Neural crest cell (in vitro differentiated cells): ENCODE measurements at regions not wholly inside any gene's neighbourhood (a gene's known extent, or its start where the extent isn't known, plus 50 kb on each side); places are given as distances from the start of the nearest gene placed in this dataset.
"Not testable (repeated sequence)": the region's sequence is repeated elsewhere in the genome, so short reads cannot be mapped to it uniquely, and the experiment has no call there.

Source experiments
- DNase-seq: peaks from one replicate; pipeline ENCODE4 v3.0.0; 2021; ENCODE audit warnings: low read depth, mixed read lengths, low spot score
- H3K27ac Mint-ChIP-seq: one replicate; pipeline ENCODE4 v1.8.0; 2021; ENCODE audit warnings: mild to moderate bottlenecking, mixed read lengths; ENCODE audit not compliant: unreplicated experiment
- H3K27me3 Mint-ChIP-seq: 2 replicates; pipeline ENCODE4 v1.8.0; 2021; ENCODE audit warnings: low read depth, mild to moderate bottlenecking, mixed read lengths
- H3K36me3 Mint-ChIP-seq: 2 replicates; pipeline ENCODE4 v1.8.0; 2021; ENCODE audit warnings: low read depth, mild to moderate bottlenecking, mixed read lengths
- H3K4me1 Mint-ChIP-seq: 2 replicates; pipeline ENCODE4 v1.8.0; 2021; ENCODE audit warnings: mixed read lengths
- H3K4me3 Mint-ChIP-seq: one replicate; pipeline ENCODE4 v1.8.0; 2021; ENCODE audit warnings: mild to moderate bottlenecking, mixed read lengths
- H3K9me3 Mint-ChIP-seq: 2 replicates; pipeline ENCODE4 v1.8.0; 2021; ENCODE audit warnings: mixed read lengths
- CTCF ChIP-seq: fragments of 200-600 bp; sonication (generic); conservative IDR thresholded peaks from 2 replicates; pipeline ENCODE4 v1.5.0; 2021; ENCODE audit warnings: antibody characterized with exemption, mild to moderate bottlenecking

GRCh38 chr1:196027127-196027526 lies 581.1 kb downstream of the KCNT2 start:
- no peaks in the 10 kb centered on the region for H3K9me3 Mint-ChIP-seq
- H3K4me1 Mint-ChIP-seq = peaks cover 7% of the 10 kb centered on the region
- no peak for DNase-seq
- H3K27me3 Mint-ChIP-seq = no peaks in the 10 kb centered on the region
- no peak overlapping the region for H3K27ac Mint-ChIP-seq
- H3K4me3 Mint-ChIP-seq = no peak overlapping the region
- no peaks in the 10 kb centered on the region for H3K36me3 Mint-ChIP-seq
- TF ChIP-seq CTCF = no peak

GRCh38 chr1:196021174-196021573 lies 587.1 kb downstream of the KCNT2 start:
- not testable (repeated sequence) for H3K27ac Mint-ChIP-seq, H3K9me3 Mint-ChIP-seq, H3K4me3 Mint-ChIP-seq, H3K36me3 Mint-ChIP-seq, H3K27me3 Mint-ChIP-seq, DNase-seq, H3K4me1 Mint-ChIP-seq

- Mint-ChIP-seq H3K9me3 (no peaks in the 10 kb centered on the region), H3K4me3 (no peak overlapping the region), H3K36me3 (no peaks in the 10 kb centered on the region), H3K27me3 (no peaks in the 10 kb centered on the region), H3K4me1 (no peaks in the 10 kb centered on the region), H3K27ac (no peak overlapping the region)
- no peak for TF ChIP-seq CTCF
- no peak for DNase-seq
These were observed 598.9 kb downstream of the KCNT2 start for GRCh38 chr1:196009362-196009761.

GRCh38 chr1:196007763-196008162 lies 600.5 kb downstream of the KCNT2 start:
- no peaks in the 10 kb centered on the region for H3K9me3 Mint-ChIP-seq
- H3K4me3 Mint-ChIP-seq = no peak overlapping the region
- H3K27ac Mint-ChIP-seq = no peak overlapping the region
- no peaks in the 10 kb centered on the region for H3K36me3 Mint-ChIP-seq
- H3K4me1 Mint-ChIP-seq = no peaks in the 10 kb centered on the region
- H3K27me3 Mint-ChIP-seq = no peaks in the 10 kb centered on the region
- DNase-seq = no peak
- no peak for TF ChIP-seq CTCF

GRCh38 chr1:196005426-196005825 lies 602.8 kb downstream of the KCNT2 start:
- no peak for DNase-seq
- Mint-ChIP-seq H3K9me3 (peaks cover 5% of the 10 kb centered on the region), H3K36me3 (no peaks in the 10 kb centered on the region), H3K27me3 (no peaks in the 10 kb centered on the region), H3K4me1 (no peaks in the 10 kb centered on the region), H3K4me3 (no peak overlapping the region), H3K27ac (no peak overlapping the region)
- no peak for TF ChIP-seq CTCF

GRCh38 chr1:196004388-196004787 lies 603.9 kb downstream of the KCNT2 start:
- not testable (repeated sequence) for DNase-seq, H3K4me3 Mint-ChIP-seq, H3K9me3 Mint-ChIP-seq, H3K27ac Mint-ChIP-seq, H3K36me3 Mint-ChIP-seq, H3K27me3 Mint-ChIP-seq, H3K4me1 Mint-ChIP-seq

GRCh38 chr1:196002906-196003305 lies 605.3 kb downstream of the KCNT2 start:
- no peak overlapping the region for H3K4me3 Mint-ChIP-seq
- no peaks in the 10 kb centered on the region for H3K27me3 Mint-ChIP-seq
- DNase-seq = no peak
- no peak for TF ChIP-seq CTCF
- no peaks in the 10 kb centered on the region for H3K4me1 Mint-ChIP-seq
- no peaks in the 10 kb centered on the region for H3K36me3 Mint-ChIP-seq
- no peak overlapping the region for H3K27ac Mint-ChIP-seq
- peaks cover 8% of the 10 kb centered on the region for H3K9me3 Mint-ChIP-seq

- H3K4me3 Mint-ChIP-seq, H3K4me1 Mint-ChIP-seq, H3K27ac Mint-ChIP-seq, DNase-seq, H3K27me3 Mint-ChIP-seq, H3K9me3 Mint-ChIP-seq, H3K36me3 Mint-ChIP-seq: not testable (repeated sequence)
These were observed 605.9 kb downstream of the KCNT2 start for GRCh38 chr1:196002296-196002695.
